Vagina (tissue), 2 donors: ENCODE measurements at regions not wholly inside any gene's neighbourhood (a gene's known extent, or its start where the extent isn't known, plus 50 kb on each side); places are given as distances from the start of the nearest gene placed in this dataset.

ENCODE experiments used
- POLR2A ChIP-seq, 2 donors: fragments of 450-650 bp; IDR thresholded peaks; one replicate each; pipeline ENCODE4 v1.6.1; 2017; ENCODE audit warnings: antibody characterized with exemption in 2 of 2, mild to moderate bottlenecking in 2 of 2, moderate library complexity in 2 of 2
- TF ChIP-seq, protein P1 (sequence below), 3 experiments: fragments of 450-650 bp in 2 of 3; fragments of 200-600 bp in 1 of 3; sonication (generic) in 1 of 3; IDR thresholded peaks; one replicate each; pipeline ENCODE4 v1.5.1; 2017 to 2019; ENCODE audit warnings: antibody characterized with exemption in 3 of 3, mild to moderate bottlenecking in 2 of 3, moderate library complexity in 2 of 3

DNA sequence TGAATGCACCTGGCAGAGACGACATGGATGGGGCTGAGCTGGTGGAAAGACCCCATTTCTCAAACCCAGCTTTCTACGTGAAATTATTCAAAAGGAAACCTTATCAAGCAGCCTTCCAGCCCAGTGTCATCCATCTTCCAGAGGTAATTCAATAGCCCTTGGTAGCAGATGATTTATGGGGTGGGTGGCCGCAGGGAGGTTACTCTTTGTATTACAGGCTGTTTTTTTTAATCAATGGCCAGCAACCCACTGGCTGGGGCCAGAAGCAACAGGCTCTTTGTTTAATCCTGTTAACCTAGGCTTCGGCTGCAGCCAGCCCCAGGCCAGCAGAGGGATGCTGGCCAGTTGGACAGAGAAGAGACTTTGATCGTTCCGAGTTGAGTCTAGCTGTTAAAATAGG, 139.8 kb upstream of the SRRM4 start:
- TF ChIP-seq POLR2A (IDR thresholded peaks at IDR 0.05), result no peak
- TF ChIP-seq, protein P1, sequence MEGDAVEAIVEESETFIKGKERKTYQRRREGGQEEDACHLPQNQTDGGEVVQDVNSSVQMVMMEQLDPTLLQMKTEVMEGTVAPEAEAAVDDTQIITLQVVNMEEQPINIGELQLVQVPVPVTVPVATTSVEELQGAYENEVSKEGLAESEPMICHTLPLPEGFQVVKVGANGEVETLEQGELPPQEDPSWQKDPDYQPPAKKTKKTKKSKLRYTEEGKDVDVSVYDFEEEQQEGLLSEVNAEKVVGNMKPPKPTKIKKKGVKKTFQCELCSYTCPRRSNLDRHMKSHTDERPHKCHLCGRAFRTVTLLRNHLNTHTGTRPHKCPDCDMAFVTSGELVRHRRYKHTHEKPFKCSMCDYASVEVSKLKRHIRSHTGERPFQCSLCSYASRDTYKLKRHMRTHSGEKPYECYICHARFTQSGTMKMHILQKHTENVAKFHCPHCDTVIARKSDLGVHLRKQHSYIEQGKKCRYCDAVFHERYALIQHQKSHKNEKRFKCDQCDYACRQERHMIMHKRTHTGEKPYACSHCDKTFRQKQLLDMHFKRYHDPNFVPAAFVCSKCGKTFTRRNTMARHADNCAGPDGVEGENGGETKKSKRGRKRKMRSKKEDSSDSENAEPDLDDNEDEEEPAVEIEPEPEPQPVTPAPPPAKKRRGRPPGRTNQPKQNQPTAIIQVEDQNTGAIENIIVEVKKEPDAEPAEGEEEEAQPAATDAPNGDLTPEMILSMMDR (IDR thresholded peaks at IDR 0.05), result no peak
